ENCODE measurements at regions not wholly inside any gene's neighbourhood (a gene's known extent, or its start where the extent isn't known, plus 50 kb on each side); places are given as distances from the start of the nearest gene placed in this dataset.

GRCh38 chr6:81380718-81381338, 371.7 kb downstream of the TENT5A start:
- Histone ChIP-seq H3K4me3 (replicated peaks in 1 of 2; ENCODE audit: low read depth in 1 of 2, low read length in 2 of 2) (no peak overlapping the region), H3K27ac (ENCODE audit: low read depth, low read length) (no peak overlapping the region), H2AFZ (ENCODE audit: low read depth, low read length, poor library complexity, severe bottlenecking) (no peak overlapping the region), H3K36me3 (ENCODE audit: control insufficient read depth in 1 of 2, insufficient read depth in 2 of 2, low read length in 2 of 2) (no peaks in the 10 kb centered on the region), H3K27me3 (ENCODE audit: insufficient read depth, low read length) (no peaks in the 10 kb centered on the region), H3K79me2 (ENCODE audit: insufficient read depth, low read length) (no peaks in the 10 kb centered on the region), H3K9ac (ENCODE audit: low read length) (no peak overlapping the region), H3K9me2 (ENCODE audit: insufficient read depth) (no peaks in the 10 kb centered on the region), H3K4me1 (ENCODE audit: control insufficient read depth in 1 of 2, insufficient read depth in 2 of 2, low read length in 2 of 2) (no peaks in the 10 kb centered on the region), H4K20me1 (ENCODE audit: insufficient read depth) (no peaks in the 10 kb centered on the region), H3K4me2 (ENCODE audit: low read length) (no peak overlapping the region), H3K9me3 (ENCODE audit: control insufficient read depth in 1 of 2, insufficient read depth in 1 of 2, low read depth in 1 of 2, low read length in 2 of 2) (no peaks in the 10 kb centered on the region)
- DNase-seq (ENCODE audit: low read depth, low spot score) (no peak), ATAC-seq (no peak)
- POLR2A ChIA-PET = no interaction called here
- TF ChIP-seq CBX3 (IDR thresholded peaks at IDR 0.05; ENCODE audit: low read depth) = no peak
- TF ChIP-seq, protein P1, sequence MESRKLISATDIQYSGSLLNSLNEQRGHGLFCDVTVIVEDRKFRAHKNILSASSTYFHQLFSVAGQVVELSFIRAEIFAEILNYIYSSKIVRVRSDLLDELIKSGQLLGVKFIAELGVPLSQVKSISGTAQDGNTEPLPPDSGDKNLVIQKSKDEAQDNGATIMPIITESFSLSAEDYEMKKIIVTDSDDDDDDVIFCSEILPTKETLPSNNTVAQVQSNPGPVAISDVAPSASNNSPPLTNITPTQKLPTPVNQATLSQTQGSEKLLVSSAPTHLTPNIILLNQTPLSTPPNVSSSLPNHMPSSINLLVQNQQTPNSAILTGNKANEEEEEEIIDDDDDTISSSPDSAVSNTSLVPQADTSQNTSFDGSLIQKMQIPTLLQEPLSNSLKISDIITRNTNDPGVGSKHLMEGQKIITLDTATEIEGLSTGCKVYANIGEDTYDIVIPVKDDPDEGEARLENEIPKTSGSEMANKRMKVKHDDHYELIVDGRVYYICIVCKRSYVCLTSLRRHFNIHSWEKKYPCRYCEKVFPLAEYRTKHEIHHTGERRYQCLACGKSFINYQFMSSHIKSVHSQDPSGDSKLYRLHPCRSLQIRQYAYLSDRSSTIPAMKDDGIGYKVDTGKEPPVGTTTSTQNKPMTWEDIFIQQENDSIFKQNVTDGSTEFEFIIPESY (IDR thresholded peaks at IDR 0.05; ENCODE audit: extremely low read depth, insufficient replicate concordance, low read length) = no peak
- TF ChIP-seq SP1 (IDR thresholded peaks at IDR 0.05; ENCODE audit: low read depth) = no peak
- no peak for TF ChIP-seq TCF7L2 (IDR thresholded peaks at IDR 0.05; ENCODE audit: borderline replicate concordance, extremely low read depth, insufficient read depth, insufficient read length)
- CTCF ChIA-PET = no interaction called here
- RAD21 ChIA-PET (ENCODE audit: low non-redundant PET in 1 of 2, low total read pairs in 2 of 2, uncharacterized antibody in 2 of 2, unreplicated experiment in 2 of 2) = no interaction called here
- intact Hi-C loops (cut with micrococcal nuclease) = no loop called here
- BruUV-seq (replicated peaks) = no TSS peak

DNA sequence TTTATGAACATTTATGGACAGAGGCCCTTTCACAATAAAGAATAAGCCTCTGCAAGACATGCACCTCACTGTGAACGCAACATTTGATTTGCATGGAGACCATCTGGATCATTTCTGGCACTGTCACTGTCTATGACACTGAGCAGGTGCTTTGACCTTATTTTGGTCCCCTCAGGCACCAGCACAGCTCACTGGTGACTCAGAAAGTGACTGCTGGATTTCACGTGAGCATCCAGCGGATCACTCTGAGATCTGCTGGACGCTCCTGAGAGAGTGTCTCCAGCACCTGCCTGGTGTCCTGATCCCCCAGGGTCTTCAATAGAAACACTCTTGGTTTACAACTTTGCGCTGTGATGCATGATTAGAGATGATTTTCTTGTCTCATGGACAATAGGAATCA, 375.7 kb downstream of the TENT5A start:
- ChIA-PET POLR2A (no interaction called here), RAD21 (ENCODE audit: low non-redundant PET in 1 of 2, low total read pairs in 2 of 2, uncharacterized antibody in 2 of 2, unreplicated experiment in 2 of 2) (no interaction called here), CTCF (no interaction called here)
- ATAC-seq = no peak
- no peak for DNase-seq (ENCODE audit: low read depth, low spot score)
- Histone ChIP-seq H3K4me2 (ENCODE audit: low read length) (no peak overlapping the region), H3K9ac (ENCODE audit: low read length) (no peak overlapping the region), H2AFZ (ENCODE audit: low read depth, low read length, poor library complexity, severe bottlenecking) (no peak overlapping the region), H3K27me3 (ENCODE audit: insufficient read depth, low read length) (no peaks in the 10 kb centered on the region), H3K4me3 (replicated peaks in 1 of 2; ENCODE audit: low read depth in 1 of 2, low read length in 2 of 2) (no peak overlapping the region), H3K4me1 (ENCODE audit: control insufficient read depth in 1 of 2, insufficient read depth in 2 of 2, low read length in 2 of 2) (no peaks in the 10 kb centered on the region), H3K9me2 (ENCODE audit: insufficient read depth) (no peaks in the 10 kb centered on the region), H3K36me3 (ENCODE audit: control insufficient read depth in 1 of 2, insufficient read depth in 2 of 2, low read length in 2 of 2) (no peaks in the 10 kb centered on the region), H3K9me3 (ENCODE audit: control insufficient read depth in 1 of 2, insufficient read depth in 1 of 2, low read depth in 1 of 2, low read length in 2 of 2) (no peaks in the 10 kb centered on the region), H3K27ac (ENCODE audit: low read depth, low read length) (no peak overlapping the region), H4K20me1 (ENCODE audit: insufficient read depth) (no peaks in the 10 kb centered on the region), H3K79me2 (ENCODE audit: insufficient read depth, low read length) (no peaks in the 10 kb centered on the region)
- intact Hi-C loops (cut with micrococcal nuclease) = no loop called here
- no peak for TF ChIP-seq SIN3A (IDR thresholded peaks at IDR 0.05; ENCODE audit: low read depth)
- TF ChIP-seq POLR2AphosphoS5 (IDR thresholded peaks at IDR 0.05; ENCODE audit: low read depth, low read length) = no peak
- no peak for TF ChIP-seq FOSL1 (IDR thresholded peaks at IDR 0.05; ENCODE audit: low read depth)
- TF ChIP-seq, protein P1 (IDR thresholded peaks at IDR 0.05; ENCODE audit: extremely low read depth, insufficient replicate concordance, low read length) = no peak
- no peak for TF ChIP-seq TCF7L2 (IDR thresholded peaks at IDR 0.05; ENCODE audit: borderline replicate concordance, extremely low read depth, insufficient read depth, insufficient read length)
- TF ChIP-seq SRF (IDR thresholded peaks at IDR 0.05; ENCODE audit: low read depth) = no peak
- TF ChIP-seq JUND (IDR thresholded peaks at IDR 0.05) = no peak
- no TSS peak for BruUV-seq (replicated peaks)
